NCI-H345 (cell line): ENCODE measurements at regions not wholly inside any gene's neighbourhood (a gene's known extent, or its start where the extent isn't known, plus 50 kb on each side); places are given as distances from the start of the nearest gene placed in this dataset.

ENCODE experiments used
- DNase-seq: peaks from one replicate; lab custom pipeline; 2025; lab: John Stamatoyannopoulos, UW

- DNase-seq, result no peak
Observed at GRCh38 chr6:101212640-101213039, 180.9 kb upstream of the GRIK2 start.

- no peak for DNase-seq
Observed at GRCh38 chr6:101222007-101222406, 171.5 kb upstream of the GRIK2 start.

GRCh38 chr6:101224751-101225150 lies 168.8 kb upstream of the GRIK2 start:
- DNase-seq, result no peak

- no peak for DNase-seq
Observed at GRCh38 chr6:101226677-101227135, 166.8 kb upstream of the GRIK2 start.

- no peak for DNase-seq
Observed at GRCh38 chr6:101230866-101231265, 162.6 kb upstream of the GRIK2 start.

GRCh38 chr6:101231606-101232235 lies 161.8 kb upstream of the GRIK2 start:
- no peak for DNase-seq

- no peak for DNase-seq
Observed at GRCh38 chr6:101232961-101233360, 160.5 kb upstream of the GRIK2 start.

- no peak for DNase-seq
Observed at GRCh38 chr6:101236709-101237108, 156.8 kb upstream of the GRIK2 start.

- DNase-seq, result no peak
Observed at GRCh38 chr6:101241442-101241841, 152.1 kb upstream of the GRIK2 start.

- DNase-seq, result no peak
Observed at GRCh38 chr6:101249470-101249869, 144.0 kb upstream of the GRIK2 start.

GRCh38 chr6:101257163-101257562 lies 136.3 kb upstream of the GRIK2 start:
- DNase-seq, result no peak

- no peak for DNase-seq
Observed at GRCh38 chr6:101259505-101259904, 134.0 kb upstream of the GRIK2 start.

GRCh38 chr6:101263596-101263995 lies 129.9 kb upstream of the GRIK2 start:
- DNase-seq, result no peak

- DNase-seq, result no peak
Observed at GRCh38 chr6:101266063-101266462, 127.4 kb upstream of the GRIK2 start.

GRCh38 chr6:101268541-101268940 lies 125.0 kb upstream of the GRIK2 start:
- no peak for DNase-seq

GRCh38 chr6:101275251-101275650 lies 118.3 kb upstream of the GRIK2 start:
- DNase-seq, result no peak

- DNase-seq, result no peak
Observed at GRCh38 chr6:101276066-101276465, 117.4 kb upstream of the GRIK2 start.

GRCh38 chr6:101279410-101279809 lies 114.1 kb upstream of the GRIK2 start:
- no peak for DNase-seq

GRCh38 chr6:101281266-101281665 lies 112.2 kb upstream of the GRIK2 start:
- DNase-seq, result no peak

- DNase-seq, result no peak
Observed at GRCh38 chr6:101284131-101284530, 109.4 kb upstream of the GRIK2 start.

GRCh38 chr6:101286146-101286545 lies 107.4 kb upstream of the GRIK2 start:
- no peak for DNase-seq

- DNase-seq, result no peak
Observed at GRCh38 chr6:101290346-101290745, 103.2 kb upstream of the GRIK2 start.

GRCh38 chr6:101294051-101294638 lies 99.4 kb upstream of the GRIK2 start:
- no peak for DNase-seq

- DNase-seq, result no peak
Observed at GRCh38 chr6:101294676-101295075, 98.8 kb upstream of the GRIK2 start.
